ENCODE measurements at regions not wholly inside any gene's neighbourhood (a gene's known extent, or its start where the extent isn't known, plus 50 kb on each side); places are given as distances from the start of the nearest gene placed in this dataset.

- TF ChIP-seq CTCF (IDR thresholded peaks at IDR 0.05) (no peak), POLR2AphosphoS5 (IDR thresholded peaks at IDR 0.05) (no peak), POLR2A (IDR thresholded peaks at IDR 0.05) (no peak)
These were observed 330.0 kb upstream of the CWC22 start for GRCh38 chr2:180337136-180337535.
